Posterior cingulate gyrus (tissue), 11 donors: ENCODE measurements at regions not wholly inside any gene's neighbourhood (a gene's known extent, or its start where the extent isn't known, plus 50 kb on each side); places are given as distances from the start of the nearest gene placed in this dataset.
"Not testable (repeated sequence)": the region's sequence is repeated elsewhere in the genome, so short reads cannot be mapped to it uniquely, and the experiment has no call there.

Experiments
- DNase-seq, 10 donors: peaks; one replicate each; pipeline versions ENCODE4 v3.0.0 to v3.0.0-alpha.2; 2020 to 2021; ENCODE audit warnings: mixed read lengths in 3 of 10
- intact Hi-C: fragments of 100-400 bp; cut with DNase I; formaldehyde crosslinking; loops from one replicate; pipeline ENCODE4 v1.15.1; 2023

DNA sequence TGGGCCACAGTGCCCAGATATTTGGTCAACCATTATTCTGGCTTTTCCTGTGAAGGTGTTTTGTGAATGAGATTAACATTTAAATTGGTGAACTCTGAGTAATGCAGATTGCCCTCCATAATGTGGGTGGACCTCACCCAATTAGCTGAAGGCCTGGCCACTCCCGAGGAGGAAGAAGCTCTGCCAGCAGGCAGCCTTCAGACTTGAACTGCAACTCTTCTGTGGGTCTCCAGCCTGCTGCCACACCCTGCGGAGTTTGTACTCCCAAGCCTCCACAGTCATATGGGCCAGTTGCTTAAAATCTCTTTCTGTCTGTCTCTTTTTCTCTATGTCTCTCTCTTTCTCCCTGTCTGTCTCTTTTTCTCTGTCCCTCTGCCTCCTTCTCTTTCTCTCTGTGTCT is 262.7 kb downstream of the MYCN start:
- DNase-seq, result no peak
- intact Hi-C loops, result no loop called here

DNA sequence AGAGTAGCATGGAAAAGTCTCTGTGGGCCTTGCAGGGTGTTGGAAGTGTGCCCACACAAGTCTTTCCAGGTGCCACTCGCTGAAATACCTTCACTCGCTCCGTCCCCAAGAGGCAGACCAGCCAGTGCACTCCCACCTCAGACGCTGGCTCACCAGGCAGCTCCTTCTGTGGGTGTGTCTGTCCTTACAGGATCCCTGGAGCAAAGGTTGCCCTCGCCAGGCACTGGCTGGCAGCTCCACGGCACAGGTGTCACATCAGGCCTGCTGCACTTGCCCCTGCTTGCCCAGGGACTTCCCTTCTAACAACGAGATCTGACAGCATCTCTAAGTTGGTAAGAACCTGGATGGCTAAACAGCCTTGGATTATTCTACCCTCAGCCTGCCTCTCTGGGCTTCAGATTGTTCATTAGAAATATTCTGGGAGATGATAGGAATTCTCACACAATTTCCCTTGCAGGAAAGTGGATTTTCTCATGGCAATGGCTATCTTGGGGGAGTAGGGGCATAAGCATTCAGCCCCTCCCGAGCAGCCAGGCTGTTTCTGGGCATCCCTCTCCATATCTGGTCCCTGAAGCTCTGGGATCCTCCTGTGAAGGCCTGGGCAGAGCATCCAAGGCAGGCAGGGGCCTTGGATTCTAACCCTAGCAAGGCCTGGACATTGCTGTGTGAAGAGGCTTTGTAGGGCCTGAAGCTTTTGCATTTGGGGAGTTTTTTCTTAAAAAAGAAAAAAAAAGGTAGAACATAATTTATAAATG is 262.1 kb downstream of the MYCN start:
- intact Hi-C loops, result no loop called here
- DNase-seq, result no peak

GRCh38 chr2:16201848-16202247 is 261.5 kb downstream of the MYCN start:
- intact Hi-C loops, result no loop called here

DNA sequence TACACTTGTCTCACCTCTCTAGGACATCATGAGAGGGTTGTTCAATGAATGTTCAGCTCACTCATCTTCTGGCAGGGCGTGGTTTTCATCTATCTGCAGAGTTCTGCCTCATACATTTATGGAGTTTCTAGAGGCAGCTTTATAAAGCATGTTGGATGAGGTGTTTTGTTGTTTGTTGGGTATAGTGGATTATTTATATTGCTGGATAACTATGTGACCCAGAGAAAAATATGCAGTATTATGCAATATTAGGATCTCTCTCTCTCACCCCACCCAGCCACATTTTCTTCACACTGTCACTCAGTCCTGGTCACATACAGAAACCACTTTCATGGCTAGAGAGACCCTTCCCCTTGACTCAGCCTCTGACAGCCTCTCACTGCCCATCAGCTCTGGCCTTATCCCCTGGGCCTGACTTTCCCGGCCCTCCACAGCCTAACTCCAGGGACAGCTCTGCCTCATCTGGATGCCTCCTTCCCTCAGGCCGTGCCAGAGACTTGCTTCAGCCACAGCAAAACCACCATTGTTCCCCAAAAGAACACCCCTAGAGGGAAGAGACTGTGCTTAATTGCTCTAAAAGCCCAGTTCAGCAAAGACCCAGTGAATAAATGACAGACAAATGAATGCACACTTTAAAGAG is 260.3 kb downstream of the MYCN start:
- DNase-seq, result no peak
- intact Hi-C loops, result no loop called here

More at GRCh38 chr2:16201848-16202247, 261.5 kb downstream of the MYCN start:
- DNase-seq, result no peak

- no peak for DNase-seq
- intact Hi-C loops, result no loop called here
These were observed 259.7 kb downstream of the MYCN start for GRCh38 chr2:16199882-16200553.

DNA sequence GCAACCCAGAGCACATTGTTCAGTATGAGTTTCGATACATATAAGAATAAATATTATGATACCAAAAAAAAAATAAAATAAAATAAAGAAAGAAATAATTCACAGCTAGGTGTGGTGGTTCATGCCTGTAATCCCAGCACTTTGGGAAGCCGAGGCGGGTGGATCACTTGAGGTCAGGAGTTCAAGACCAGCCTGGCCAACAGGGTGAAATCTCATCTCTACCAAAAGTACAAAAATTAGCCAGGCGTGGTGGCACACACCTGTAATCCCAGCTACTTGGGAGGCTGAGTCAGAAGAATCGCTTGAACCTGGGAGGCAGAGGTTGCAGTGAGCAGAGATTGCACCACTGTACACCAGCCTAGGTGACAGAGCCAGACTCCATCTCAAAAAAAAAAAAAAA is 258.9 kb downstream of the MYCN start:
- intact Hi-C loops, DNase-seq: not testable (repeated sequence)

GRCh38 chr2:16198166-16198912 is 258.0 kb downstream of the MYCN start:
- no peak for DNase-seq
- intact Hi-C loops, result no loop called here

DNA sequence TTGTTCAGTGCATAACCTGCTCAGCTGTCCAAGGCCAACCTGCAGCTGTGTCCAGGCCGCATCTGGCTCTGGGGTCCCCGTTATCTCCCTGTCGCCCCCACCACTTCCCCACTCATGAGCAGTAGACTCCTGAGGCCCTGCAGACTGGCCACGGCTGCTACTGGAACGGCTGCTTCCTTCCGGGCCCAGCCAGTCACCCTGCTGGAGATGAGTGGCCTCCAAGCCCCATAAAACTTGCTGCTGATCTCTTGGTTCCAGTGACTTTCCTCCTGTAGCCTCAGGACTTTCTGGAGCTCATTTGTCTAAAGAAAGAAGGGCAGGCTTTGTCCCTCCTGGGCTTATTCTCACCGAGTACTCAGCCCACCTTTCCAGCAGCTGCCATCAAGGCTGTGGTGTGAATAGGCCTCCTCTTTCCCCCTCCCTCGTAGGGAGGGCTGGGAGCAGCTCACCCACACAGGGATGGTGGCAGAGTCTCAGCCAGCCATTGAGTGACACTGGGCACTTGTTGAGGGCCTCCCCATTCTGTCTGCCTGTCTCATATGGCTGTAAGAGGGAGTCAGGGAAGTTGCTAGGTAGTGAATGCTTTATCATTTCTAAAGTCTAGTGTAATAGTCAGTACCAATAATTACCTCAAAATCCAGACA is 257.3 kb downstream of the MYCN start:
- intact Hi-C loops, result no loop called here
- no peak for DNase-seq

DNA sequence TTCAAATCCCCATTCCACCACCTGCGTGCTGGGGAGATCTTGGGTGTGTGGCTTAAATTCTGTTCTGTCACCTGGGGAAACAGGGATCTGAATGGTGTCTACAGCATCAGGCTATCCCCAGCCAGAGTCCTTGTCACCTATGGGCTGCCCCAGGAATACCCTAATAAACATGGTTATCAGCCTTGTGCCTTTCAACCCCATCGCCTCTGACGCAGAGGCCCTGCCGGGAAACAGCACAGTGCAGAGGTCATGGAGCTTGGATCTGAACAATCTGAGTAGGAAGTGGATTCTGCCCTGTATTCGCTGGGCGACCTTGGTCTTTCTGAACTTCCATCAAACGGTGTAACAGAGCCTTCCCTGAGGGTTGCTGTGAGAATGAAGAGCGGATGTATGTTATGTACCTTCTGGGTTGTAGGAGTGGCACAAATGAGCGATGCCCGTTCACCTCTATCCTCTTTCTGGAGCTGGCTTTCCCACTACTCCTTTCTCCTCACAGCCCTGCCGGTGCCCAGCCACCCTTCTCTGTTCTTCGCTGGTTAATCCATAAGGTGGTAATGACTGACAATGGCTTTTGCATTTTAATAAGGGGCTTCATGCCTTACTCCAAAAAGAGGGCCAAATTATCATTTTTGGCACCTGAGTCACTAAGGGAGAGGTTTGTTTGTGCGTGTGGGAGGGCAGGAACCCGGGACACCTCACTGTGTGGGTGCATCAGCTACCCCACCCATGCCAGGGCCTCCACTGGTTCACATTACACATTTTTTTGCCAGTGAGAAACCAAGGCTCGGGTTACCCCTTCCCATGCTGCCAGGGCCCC is 256.5 kb downstream of the MYCN start:
- no peak for DNase-seq
- intact Hi-C loops, result no loop called here

DNA sequence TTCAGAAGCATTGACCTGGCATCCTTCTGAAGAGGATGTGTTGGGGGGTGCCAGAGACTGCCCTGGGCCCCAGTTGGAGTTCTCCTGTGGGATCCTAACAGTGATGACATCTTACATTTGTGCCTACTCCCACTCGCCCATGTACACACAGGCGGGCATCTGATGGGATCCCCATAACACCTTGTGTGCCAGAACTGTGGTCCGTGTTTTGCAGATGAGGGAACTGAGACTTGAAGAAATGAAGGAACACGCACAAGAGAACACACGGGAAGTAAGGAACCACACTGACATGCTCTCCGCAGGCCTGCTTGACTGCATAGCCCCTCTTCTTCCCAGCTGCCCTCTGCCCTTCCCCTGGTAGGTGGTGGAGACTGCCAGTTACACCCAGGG is 255.3 kb downstream of the MYCN start:
- intact Hi-C loops, result no loop called here
- no peak for DNase-seq

DNA sequence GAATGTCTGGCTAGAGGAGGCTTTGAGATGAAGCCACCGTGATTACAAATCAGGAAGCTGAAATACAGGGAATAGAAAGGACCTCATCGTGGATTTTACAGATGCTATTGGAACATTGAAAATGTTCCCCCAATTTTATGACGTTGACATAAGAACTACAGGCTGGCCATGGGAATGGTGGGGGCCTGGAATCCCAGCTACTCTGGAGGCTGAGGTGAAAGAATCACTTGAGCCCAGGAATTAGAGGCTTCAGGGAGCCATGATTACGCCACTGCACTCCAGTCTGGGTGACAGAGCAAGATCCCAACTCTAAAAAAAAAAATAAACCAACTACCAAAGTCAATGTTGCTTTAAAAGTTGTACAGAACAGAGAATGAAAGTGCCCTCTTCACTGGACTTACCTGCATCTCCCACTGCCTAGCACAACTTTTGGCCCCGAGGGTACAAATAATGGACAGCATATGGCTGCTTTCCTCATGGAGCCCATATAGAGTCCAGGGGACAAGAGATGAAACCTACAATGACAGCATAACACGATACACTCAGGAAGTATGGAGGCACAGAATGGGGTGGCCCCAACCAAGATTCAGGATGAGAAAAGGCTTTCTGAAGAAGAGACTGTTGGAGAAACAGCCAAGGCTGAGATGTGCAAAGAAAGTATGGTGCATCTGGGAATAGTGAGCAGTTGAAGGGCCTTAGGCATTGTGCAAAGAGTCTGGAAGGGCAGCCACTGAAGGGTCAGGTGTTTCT is 254.8 kb downstream of the MYCN start:
- no peak for DNase-seq
- intact Hi-C loops, result no loop called here

- intact Hi-C loops, result no loop called here
- DNase-seq, result no peak
These were observed 254.2 kb downstream of the MYCN start for GRCh38 chr2:16194530-16194929.

DNA sequence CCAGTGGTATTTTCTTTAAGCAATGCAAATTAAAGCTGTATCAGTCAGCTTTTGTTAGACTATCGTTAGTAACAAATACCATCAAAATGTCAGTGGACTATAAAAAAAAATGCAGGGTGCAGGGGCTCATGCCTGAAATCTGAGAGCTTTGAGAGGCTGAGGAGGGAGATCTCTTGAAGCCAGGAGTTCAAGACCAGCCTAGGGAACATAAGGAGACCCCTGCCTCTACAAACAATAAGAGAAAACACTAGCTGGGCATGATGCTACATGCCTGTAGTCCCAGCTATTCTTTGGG is 253.7 kb downstream of the MYCN start:
- DNase-seq, result no peak
- intact Hi-C loops, result no loop called here

GRCh38 chr2:16192416-16193216 is 252.3 kb downstream of the MYCN start:
- intact Hi-C loops, result no loop called here
- DNase-seq, result no peak

DNA sequence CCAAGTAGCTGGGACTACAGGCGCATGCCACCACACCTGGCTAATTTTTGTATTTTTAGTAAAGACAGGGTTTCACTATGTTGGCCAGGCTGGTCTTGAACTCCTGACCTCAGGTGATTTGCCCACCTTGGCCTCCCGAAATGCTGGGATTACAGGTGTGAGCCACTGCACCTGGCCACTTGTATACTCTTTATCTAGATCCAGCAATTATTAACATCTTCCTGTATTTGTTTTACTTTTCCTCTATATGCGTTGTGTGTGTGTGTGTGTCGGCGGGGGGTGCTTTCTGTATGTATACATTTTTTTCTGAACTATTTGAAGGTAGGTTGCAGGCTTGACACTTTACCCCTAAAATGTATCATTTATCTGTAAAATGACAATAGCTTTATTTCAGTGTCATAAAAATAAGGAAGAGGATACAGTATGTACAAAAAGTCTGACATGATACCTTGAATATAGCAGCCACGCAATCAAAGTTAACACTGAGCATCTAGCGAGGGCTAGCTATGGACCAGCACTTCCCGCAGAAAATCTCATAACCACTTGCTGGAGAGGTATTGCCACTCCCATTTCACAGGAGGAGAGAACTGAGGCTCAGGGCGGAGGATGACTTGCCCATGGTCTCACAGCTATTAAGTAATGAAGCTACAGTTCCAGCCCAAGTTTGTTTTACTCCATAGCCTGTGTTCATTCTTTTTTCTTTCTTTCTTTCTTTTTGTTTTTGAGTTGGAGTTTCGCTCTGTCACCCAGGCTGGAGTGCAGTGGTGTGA is 251.3 kb downstream of the MYCN start:
- intact Hi-C loops, result no loop called here
- DNase-seq, result no peak

- intact Hi-C loops, result no loop called here
- DNase-seq, result no peak
These were observed 250.3 kb downstream of the MYCN start for GRCh38 chr2:16190446-16191270.

- intact Hi-C loops, result no loop called here
- DNase-seq, result no peak
These were observed 249.4 kb downstream of the MYCN start for GRCh38 chr2:16189836-16190160.
